GM18861 (cell line): ENCODE measurements at regions not wholly inside any gene's neighbourhood (a gene's known extent, or its start where the extent isn't known, plus 50 kb on each side); places are given as distances from the start of the nearest gene placed in this dataset.

Experiments used
- ATAC-seq: cut with Tn5 transposase; IDR thresholded peaks from one replicate; pipeline ENCODE4 v1.9.1; 2021; ENCODE audit not compliant: unreplicated experiment

GRCh38 chr2:120828066-120828465, 92.4 kb downstream of the GLI2 start:
- ATAC-seq: no peak

- no peak for ATAC-seq
These were observed 93.4 kb downstream of the GLI2 start for GRCh38 chr2:120828829-120829632.

GRCh38 chr2:120829633-120830025, 94.0 kb downstream of the GLI2 start:
- ATAC-seq: no peak

GRCh38 chr2:120830096-120830830, 94.6 kb downstream of the GLI2 start:
- no peak for ATAC-seq

GRCh38 chr2:120831086-120831485, 95.4 kb downstream of the GLI2 start:
- ATAC-seq: no peak

GRCh38 chr2:120831891-120832290, 96.2 kb downstream of the GLI2 start:
- no peak for ATAC-seq

- no peak for ATAC-seq
These were observed 96.8 kb downstream of the GLI2 start for GRCh38 chr2:120832296-120833070.

- no peak for ATAC-seq
These were observed 97.5 kb downstream of the GLI2 start for GRCh38 chr2:120833127-120833675.

GRCh38 chr2:120834206-120834605, 98.5 kb downstream of the GLI2 start:
- no peak for ATAC-seq

GRCh38 chr2:120836281-120836680, 100.6 kb downstream of the GLI2 start:
- ATAC-seq: no peak

- no peak for ATAC-seq
These were observed 105.3 kb downstream of the GLI2 start for GRCh38 chr2:120840795-120841487.

GRCh38 chr2:120842456-120843439, 107.1 kb downstream of the GLI2 start:
- ATAC-seq: no peak

- no peak for ATAC-seq
These were observed 108.5 kb downstream of the GLI2 start for GRCh38 chr2:120844070-120844738.

GRCh38 chr2:120845277-120845676, 109.6 kb downstream of the GLI2 start:
- no peak for ATAC-seq

GRCh38 chr2:120846406-120847095, 110.9 kb downstream of the GLI2 start:
- ATAC-seq: no peak

- no peak for ATAC-seq
These were observed 112.1 kb downstream of the GLI2 start for GRCh38 chr2:120847700-120848321.

- no peak for ATAC-seq
These were observed 113.6 kb downstream of the GLI2 start for GRCh38 chr2:120849278-120849677.

- ATAC-seq: no peak
These were observed 114.9 kb downstream of the GLI2 start for GRCh38 chr2:120850551-120850950.
